GM19372 (cell line): ENCODE measurements at regions not wholly inside any gene's neighbourhood (a gene's known extent, or its start where the extent isn't known, plus 50 kb on each side); places are given as distances from the start of the nearest gene placed in this dataset.
"Not testable (repeated sequence)": the region's sequence is repeated elsewhere in the genome, so short reads cannot be mapped to it uniquely, and the experiment has no call there.

ENCODE experiments used
- ATAC-seq: cut with Tn5 transposase; IDR thresholded peaks from one replicate; pipeline ENCODE4 v1.9.1; 2021; ENCODE audit warnings: mild to moderate bottlenecking, low read depth, moderate library complexity; ENCODE audit not compliant: unreplicated experiment

DNA sequence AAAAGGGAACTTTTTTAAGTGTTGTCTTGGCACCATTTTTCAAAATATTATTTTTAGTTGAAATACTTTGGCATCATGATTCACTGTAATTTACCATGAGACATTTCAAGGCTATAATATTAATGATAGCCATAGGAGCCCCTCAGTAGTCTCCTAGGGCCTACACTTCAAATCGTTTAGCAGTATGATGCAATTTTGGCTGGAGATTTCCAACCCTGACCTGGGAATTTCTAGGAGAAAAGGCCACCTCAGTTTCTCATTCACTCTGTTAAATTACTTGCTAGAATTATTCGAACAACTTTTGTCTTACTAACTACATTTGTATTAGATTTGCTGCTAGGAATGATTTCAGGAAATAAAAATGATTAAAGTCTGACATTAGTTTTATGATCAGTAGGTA is 1610.9 kb upstream of the RAG2 start:
- ATAC-seq = no peak

DNA sequence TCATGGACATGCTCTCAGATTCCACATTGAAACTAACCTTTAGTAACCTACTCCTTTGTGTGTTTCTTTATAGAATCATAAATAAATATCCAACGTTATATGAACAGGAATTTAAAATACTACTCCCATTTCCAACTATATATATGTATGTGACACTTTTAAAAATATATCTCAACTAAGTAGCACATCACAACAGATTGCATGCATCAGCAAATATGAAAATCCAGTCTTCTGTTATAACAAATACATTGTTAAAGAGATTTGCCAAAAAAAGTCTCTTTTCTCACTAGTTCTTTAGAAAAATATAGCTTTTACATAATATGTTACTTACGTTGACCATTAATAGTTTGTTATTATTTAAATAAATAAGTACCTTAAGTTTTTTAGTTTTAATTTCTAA is 1608.6 kb upstream of the RAG2 start:
- no peak for ATAC-seq

DNA sequence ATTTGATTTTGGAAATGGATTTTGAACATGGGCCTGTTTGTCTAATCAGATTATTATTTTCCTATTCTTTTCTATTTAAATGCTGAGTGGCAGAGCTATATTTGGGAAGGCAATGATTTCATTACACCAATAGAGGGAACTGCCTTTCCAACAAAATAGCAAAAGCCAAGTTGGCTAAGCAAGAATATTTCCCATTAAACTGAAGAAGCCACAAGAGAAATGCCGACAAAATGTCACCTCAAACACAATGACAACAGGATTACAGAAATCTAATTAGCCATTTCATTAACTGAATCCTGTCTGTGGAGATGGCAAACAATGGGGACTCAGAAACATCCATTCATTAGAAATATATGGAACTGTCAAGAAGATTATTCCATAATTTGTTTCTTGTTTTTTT is 1593.1 kb upstream of the RAG2 start:
- no peak for ATAC-seq

DNA sequence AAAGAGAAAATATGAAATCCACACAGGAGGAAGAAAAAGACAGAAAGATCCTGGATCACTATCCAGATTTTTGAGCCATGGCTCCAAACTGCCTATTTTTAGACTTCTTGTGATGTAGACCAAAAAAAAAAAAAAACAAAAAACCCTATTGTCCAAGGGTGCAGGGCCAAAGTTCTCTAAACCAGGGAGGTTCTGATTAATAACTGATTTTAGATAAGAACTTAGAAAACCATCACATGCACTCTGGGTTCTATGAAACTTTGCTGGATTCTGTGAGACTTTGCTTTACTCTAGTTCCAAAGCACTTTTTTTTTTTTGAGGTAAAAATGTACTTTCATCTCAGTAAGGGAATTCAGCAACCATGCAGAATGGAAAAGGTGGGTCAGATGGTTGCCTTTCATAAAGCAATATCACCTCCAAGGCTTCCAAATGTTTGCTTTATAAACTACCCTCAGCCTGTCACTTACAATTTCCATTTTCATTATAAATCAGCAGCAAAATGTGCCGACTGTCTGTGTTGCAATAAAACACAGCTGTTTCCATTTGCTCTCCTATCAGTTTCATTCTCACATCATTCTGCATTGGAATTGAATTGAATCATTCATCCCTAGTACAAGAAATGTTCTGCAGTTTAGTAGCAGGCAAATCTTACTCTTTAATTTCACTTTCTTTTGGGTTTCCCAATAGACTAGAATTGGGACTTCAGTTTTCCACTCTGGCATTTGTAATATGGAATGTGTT is 1584.3 kb upstream of the RAG2 start:
- no peak for ATAC-seq

DNA sequence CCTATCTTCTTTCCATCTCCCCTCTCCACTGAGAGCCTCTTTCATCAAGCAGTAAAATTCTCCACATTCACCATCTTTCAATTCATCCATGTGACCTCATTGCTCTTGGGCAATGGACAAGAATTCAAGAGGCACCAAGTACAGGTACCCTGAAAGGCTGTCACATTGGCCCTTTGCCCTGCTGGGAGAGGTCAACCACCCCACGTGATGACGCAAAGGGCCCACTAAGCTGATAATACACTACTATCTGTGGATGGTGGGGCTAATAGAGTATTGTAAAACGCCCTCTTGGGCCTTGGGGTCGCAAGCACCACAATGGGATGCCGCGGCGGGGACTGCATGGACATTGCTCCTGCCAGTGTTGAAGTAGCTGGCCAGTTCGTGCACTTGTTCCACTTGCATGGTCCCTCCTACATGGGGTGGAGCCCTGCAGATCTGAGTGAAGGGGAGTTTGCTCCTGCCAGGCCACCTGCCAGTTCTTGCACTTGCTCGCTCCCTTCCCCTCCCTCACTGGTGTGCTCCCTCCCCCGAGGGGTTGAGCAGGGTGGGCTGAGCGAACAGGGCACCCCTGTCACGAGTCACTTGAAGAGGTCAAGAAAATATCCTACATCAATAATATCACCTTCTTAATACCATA is 1578.8 kb upstream of the RAG2 start:
- ATAC-seq = no peak

DNA sequence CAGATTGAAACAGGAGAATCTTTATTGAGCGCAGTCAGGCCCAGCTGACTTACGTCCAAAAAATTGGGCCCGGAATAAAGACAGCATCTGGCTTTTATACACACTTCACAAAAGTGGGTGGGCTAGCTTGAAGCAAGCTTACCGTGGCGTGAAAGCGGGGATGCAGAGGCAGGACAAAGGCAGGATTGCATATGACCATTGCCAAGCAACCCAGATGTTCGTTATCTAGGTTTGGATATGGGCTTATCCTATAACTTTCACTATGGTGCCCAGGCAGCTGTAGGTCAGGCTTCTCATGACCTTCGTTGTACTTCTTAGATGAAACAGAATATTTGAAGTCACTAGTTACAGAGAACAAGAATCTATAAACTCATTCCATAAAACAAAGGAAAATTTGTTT is 1575.6 kb upstream of the RAG2 start:
- no peak for ATAC-seq

DNA sequence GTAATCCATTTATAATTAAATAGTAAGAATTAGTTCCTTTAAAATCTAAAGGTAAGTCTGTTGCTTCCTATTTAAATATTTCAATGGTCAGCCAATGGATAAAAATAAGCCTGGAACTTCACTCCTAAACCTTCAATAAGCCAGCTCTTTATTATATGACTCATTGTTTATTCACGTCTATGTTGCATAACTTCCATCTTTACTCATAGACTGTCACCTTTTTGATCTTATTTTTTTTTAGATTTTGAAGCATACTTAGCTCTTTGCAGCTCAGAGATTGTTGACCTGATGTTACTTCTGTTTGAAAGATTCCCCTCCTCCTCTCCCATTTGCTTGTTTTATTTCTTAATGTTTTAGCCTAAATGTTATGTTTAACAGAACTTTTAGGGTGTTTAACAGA is 1571.2 kb upstream of the RAG2 start:
- ATAC-seq = no peak

DNA sequence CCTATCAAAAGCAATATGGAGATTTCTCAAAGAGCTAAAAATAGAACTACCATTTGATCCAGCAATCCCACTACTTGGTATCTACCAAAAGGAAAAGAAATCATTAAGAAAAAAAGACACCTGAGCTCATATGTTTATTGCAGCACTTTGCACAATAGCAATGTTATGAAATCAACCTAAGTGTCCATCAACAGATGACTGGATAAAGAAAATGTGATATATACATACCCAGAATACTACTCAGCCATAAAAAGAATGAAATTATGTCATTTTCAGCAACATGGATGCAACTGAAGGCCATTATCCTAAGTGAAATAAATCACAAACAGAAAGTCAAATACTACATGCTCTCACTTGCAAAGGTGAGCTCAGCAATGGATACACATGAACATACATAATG is 1565.5 kb upstream of the RAG2 start:
- no peak for ATAC-seq

DNA sequence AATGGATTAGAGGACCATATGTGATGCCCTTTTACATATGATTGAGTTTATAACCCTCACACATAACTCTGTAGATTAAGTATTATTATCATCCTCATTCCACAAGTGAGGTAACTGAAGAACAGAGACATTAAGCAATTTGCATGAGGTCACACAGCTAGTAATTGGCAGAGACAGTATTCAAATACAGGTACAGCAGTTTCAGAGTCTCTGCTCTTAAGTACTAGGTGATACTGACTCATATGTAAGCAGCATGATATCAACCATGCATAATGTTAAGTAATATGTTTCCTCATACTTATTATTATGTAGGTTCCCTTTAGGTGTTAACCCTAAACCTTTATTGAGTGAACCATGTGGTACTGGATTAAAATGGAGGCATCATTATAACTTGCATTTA is 1562.4 kb upstream of the RAG2 start:
- ATAC-seq = no peak

DNA sequence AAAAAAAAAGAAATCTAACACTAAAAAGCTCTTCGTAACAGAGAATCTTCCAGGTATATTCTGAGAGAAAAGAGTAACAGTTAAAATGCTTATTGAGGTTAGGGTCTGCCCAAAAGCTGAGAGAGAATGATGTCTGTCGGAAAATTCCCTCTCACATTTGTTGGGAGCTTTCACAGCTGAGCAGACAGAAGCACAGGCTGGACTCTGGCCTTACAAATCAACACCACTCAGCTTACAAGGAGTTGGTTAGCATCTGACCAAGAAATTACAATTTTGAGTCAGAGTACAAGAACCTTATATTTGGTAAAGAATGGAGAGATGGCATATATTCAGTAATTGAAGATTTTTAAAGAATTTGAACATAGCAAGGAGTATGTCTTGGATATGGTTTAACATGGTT is 1561.0 kb upstream of the RAG2 start:
- ATAC-seq = no peak

DNA sequence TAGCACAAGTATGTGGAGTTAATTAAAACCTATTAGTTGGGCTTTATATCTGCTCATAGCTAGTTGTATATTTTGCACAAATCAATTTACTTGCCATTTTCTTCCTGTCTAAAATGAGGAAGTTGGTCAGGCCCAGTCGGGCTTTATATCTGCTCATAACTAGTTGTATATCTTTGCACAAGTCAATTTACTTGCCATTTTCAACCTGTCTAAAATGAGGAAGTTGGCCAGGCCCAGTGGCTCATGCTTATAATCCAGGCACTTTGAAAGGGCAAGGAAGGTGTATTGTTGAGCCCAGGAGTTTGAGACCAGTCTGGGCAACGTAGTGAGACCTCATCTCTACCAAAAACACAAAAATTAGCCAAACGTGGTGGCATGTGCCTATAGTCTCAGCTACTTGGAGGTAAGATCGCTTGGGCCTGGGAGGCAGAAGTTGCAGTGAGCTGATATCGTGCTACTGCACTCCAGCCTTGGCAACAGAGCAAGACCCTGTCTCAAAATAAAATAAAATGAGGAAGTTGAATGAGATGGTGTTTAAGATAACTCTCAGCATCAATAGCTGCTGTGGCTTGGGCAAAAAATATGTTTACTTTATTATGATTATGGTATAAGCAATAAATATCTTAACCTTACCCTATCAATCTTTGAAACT is 1558.6 kb upstream of the RAG2 start:
- ATAC-seq = no peak

DNA sequence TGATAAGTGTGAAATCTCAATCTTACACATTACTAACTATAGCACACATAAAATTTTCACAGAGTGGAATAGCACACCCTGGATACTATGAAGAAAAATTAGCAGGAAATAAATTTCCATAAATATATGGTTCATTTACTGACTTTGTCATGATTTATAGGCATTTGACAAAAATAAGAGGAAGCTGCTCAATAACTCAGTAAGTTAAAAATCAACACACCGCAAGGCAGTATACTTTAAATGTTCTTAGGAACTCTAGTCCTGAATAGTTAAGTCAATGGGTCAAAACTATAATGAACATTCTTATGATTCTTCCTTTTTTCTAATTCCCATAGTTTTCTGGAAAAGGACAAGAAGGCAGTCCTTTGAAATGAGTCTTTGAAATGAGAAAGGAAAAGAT is 1557.8 kb upstream of the RAG2 start:
- no peak for ATAC-seq

DNA sequence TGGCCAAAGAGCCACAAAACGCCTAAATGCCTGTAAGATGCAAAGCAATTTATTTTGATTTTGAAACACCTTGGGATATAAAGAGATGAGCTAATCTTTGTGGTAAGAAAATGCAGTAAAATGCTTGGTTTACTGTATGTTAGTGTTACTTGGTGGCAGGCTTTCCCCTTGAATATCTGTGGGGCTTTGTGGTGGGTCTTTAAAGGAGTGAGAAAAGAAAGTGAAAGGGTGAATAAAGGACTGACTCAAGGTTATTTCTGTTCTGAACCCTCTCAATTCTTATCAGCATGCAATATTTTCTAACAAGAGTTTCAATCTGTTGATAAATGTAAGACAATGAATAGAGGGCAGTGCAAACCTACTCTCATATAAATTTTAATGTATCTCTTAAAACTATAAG is 1555.9 kb upstream of the RAG2 start:
- no peak for ATAC-seq

DNA sequence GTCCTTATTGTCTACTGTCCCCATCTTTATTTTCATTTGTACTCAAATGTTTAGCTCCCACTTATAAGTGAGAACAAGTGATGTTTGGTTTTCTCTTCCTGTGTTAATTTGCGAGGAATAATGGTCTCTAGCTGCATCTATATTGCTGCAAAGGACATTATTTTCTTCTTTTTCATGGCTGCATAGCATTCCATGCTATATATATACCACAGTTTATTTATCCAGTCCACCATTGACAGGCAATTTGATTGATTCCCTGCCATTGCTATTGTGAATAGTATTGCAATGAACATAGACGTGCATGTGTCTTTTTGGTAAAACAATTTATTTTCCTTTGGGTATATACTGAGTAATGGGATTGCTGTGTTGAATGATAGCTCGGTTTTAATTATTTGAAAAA is 1545.8 kb upstream of the RAG2 start:
- no peak for ATAC-seq

DNA sequence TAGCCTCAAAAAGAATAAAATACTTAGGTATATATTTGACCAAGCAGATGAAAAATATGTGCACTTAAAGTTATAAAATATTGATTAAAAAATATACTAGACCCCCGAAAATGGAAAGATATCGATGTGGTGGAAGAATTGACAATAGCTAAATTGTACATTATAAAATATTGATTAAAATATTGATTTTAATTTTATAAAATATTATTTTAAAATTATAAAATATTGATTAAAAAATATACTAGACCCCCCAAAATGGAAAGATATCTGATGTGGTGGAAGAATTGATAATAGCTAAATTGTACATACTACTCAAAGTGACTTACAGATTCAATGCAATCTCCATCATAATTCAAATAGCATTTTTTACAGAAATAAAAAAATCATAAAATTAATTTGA is 1540.9 kb upstream of the RAG2 start:
- no peak for ATAC-seq

DNA sequence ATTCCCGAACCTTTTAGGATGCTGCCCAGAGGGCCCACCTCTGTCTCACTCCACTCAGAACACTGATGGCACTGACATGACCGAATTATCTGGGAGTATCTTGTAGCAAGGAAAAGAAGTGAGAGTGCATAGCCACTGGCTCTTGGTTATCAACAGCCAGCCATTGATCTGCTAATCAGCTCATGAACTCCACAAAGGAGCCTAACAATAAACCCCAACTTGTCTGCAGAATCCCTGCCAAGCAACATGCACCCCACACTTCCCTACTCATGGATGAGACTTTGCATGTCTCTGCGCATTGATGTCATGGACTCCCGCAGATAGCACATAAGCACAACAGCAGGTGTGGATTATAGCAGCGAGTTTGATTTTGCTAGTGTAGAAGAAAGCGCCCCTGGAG is 1538.9 kb upstream of the RAG2 start:
- ATAC-seq = no peak

DNA sequence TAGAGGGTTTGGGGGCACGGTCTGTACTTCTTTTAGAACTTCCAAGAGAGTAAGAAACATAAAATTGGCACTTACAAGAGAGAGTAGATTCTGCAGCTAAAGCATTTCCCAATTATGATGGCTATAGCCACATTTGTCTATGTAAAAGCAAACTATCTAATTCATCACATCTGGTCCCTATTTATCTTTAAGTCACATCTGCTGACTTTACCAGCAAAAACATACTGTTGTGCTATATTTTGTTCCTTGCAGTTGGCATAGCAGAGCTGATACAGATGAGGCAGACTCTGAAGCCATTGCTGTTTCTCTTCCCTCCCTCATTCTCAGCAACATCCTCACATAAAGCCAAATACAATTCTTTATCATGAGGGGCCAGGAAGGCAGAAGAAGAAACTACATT is 1533.5 kb upstream of the RAG2 start:
- ATAC-seq = no peak

DNA sequence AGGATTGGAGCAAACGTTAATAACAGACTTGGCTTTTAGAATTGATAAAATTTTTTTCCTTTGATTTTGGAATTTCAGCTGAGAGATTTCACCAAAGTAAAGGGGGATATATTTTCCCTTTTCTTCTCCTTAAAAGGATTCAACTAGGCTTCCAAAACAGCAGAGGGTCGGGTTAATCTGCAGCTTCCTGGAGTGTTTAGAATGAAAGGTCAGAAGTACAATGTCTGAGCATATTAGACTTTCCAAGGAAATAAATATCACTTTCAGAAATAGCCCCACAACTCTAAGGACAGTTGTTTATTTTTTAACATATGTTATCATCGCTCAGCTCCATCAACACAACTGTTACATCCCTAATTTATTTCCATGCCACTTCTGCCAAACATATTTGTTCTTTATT is 1532.9 kb upstream of the RAG2 start:
- no peak for ATAC-seq

DNA sequence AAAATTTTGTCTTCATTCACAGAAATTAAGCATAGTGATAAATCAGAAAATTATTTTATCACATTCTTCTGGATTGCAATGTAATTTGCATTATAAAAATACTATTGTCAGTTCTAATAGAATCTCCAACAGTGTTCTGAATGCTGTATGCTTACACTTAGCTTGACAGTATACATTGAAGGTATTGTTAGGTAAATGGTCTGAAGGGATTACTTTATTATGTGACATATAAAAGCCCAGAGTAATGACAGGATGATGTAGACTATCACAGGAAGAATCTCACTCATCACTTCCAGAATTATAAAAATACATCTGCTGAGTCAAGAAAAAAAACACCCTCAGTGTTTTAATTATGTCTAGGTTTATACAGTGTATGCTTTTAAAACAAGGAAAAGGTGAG is 1532.5 kb upstream of the RAG2 start:
- no peak for ATAC-seq

DNA sequence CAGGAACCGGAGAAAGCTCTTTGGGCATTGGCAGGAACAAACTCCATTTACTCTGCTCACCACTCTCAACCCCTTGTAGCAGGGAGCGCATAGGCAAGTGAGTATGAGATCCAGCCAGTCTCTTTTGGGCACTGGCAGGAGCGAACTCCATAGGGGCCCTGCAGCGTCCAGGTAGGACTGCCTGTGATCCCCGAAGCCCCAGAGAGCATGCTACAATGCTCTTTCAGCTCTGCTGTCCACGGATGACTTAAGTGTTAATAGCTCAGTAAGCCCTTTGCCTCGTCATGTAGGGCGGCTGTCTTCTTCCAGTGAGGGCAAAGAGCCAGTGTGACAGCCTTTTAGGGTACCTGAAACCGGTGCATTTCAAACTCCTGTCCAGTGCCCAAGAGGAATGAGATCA is 1525.6 kb upstream of the RAG2 start:
- no peak for ATAC-seq

DNA sequence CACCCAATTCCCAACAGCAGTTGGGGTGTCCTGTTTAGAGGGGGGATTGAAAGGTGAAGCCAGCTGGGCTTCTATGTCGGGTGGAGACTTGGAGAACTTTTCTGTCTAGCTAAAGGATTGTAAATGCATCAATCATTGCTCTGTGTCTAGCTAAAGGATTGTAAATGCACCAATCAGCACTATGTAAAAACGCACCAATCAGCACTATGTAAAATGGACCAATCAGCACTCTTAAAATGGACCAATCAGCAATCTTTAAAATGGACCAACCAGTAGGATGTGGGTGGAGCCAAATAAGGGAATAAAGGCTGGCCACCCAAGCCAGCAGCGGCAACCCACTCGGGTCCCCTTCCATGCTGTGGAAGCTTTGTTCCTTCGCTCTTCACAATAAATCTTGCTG is 1518.6 kb upstream of the RAG2 start:
- not testable (repeated sequence) for ATAC-seq

DNA sequence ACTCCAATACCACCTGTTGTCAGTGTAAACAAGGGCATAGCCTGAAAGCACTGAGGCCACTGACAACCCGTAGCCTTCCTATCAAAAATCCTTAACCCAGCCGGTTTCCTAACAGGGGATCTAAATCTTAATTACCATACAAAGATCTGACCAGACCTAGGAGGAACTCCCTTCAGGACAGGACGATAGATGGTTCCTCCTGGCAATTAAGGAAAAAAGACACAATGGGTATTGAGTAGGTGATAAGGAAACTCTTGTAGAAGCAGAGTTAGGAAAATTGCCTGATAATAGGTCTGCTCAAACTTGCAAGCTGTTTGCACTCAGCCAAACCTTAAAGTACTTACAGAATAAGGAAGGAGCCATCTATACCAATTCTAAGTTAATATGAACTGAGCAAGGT is 1517.3 kb upstream of the RAG2 start:
- not testable (repeated sequence) for ATAC-seq
